SK-N-SH (cell line): ENCODE measurements at regions not wholly inside any gene's neighbourhood (a gene's known extent, or its start where the extent isn't known, plus 50 kb on each side); places are given as distances from the start of the nearest gene placed in this dataset.

ENCODE experiments used
- CTCF ChIA-PET: fragments of 300-600, 350-600 bp; formaldehyde crosslinking; extraction: SDS; loops from one replicate; lab custom pipeline; 2021; lab: Yijun Ruan, JAX
- POLR2A ChIA-PET: fragments of 350-600 bp; sonication (Branson Sonifier 250); formaldehyde crosslinking; extraction: SDS; loops from one replicate; lab custom pipeline; 2020; ENCODE audit warnings: antibody characterized with exemption, inconsistent platforms; lab: Yijun Ruan, JAX
- DNase-seq: peaks from one replicate; pipeline ENCODE4 v3.0.0; 2012
- H2AFZ ChIP-seq: fragments of 200-600 bp; sonication (generic); 2 replicates; pipeline ENCODE4 v1.8.1; 2016; ENCODE audit warnings: antibody characterized with exemption, mild to moderate bottlenecking, low read depth
- H3F3A ChIP-seq: fragments of 200-600 bp; sonication (generic); replicated peaks from 2 replicates; pipeline ENCODE3; 2016; ENCODE audit warnings: antibody characterized with exemption, mild to moderate bottlenecking; ENCODE audit not compliant: insufficient read depth
- H3K27ac ChIP-seq, 2 experiments: fragments of 200-500 bp in 1 of 2; fragments of 200-600 bp in 1 of 2; sonication (Bioruptor generic) in 1 of 2; sonication (generic), shearing (Covaris generic) in 1 of 2; 2 replicates each; pipeline versions ENCODE4 v1.5.1 to v1.6.1; 2014 to 2016; ENCODE audit warnings: low read depth in 2 of 2, inconsistent platforms in 1 of 2, low read length in 1 of 2, mild to moderate bottlenecking in 1 of 2, mixed read lengths in 1 of 2
- H3K27me3 ChIP-seq: fragments of 200-600 bp; sonication (generic), shearing (Covaris generic); 2 replicates; pipeline ENCODE4 v1.6.1; 2016; ENCODE audit warnings: mixed run types; ENCODE audit not compliant: insufficient read depth
- H3K36me3 ChIP-seq, 2 experiments: fragments of 200-500 bp in 1 of 2; fragments of 200-600 bp in 1 of 2; sonication (Bioruptor generic) in 1 of 2; sonication (generic) in 1 of 2; replicated peaks in 1 of 2; 2 replicates each; pipeline versions ENCODE3 to v1.5.1; 2014 to 2016; ENCODE audit warnings: low read length in 1 of 2, mild to moderate bottlenecking in 1 of 2; ENCODE audit not compliant: insufficient read depth in 2 of 2, control insufficient read depth in 1 of 2
- H3K4me1 ChIP-seq, 2 experiments: fragments of 200-500 bp in 1 of 2; fragments of 200-600 bp in 1 of 2; sonication (Bioruptor generic) in 1 of 2; sonication (generic), shearing (Covaris generic) in 1 of 2; 2 replicates each; pipeline versions ENCODE4 v1.5.1 to v1.6.1; 2014 to 2016; ENCODE audit warnings: low read depth in 1 of 2, low read length in 1 of 2, mixed run types in 1 of 2; ENCODE audit not compliant: insufficient read depth in 2 of 2, control insufficient read depth in 1 of 2
- H3K4me2 ChIP-seq: fragments of 200-600 bp; sonication (generic), shearing (Covaris generic); 2 replicates; pipeline ENCODE4 v1.6.1; 2017; ENCODE audit warnings: mixed run types
- H3K4me3 ChIP-seq, 2 experiments: fragments of 200-500 bp in 1 of 2; fragments of 200-600 bp in 1 of 2; sonication (Bioruptor generic) in 1 of 2; sonication (generic), shearing (Covaris generic) in 1 of 2; 2 replicates each; pipeline versions ENCODE4 v1.5.1 to v1.8.1; 2014 to 2016; ENCODE audit warnings: low read depth in 2 of 2, inconsistent platforms in 1 of 2, low read length in 1 of 2, mild to moderate bottlenecking in 1 of 2, mixed read lengths in 1 of 2, moderate library complexity in 1 of 2
- H3K79me2 ChIP-seq: fragments of 200-600 bp; sonication (generic); 2 replicates; pipeline ENCODE4 v1.8.1; 2017; ENCODE audit warnings: mild to moderate bottlenecking; ENCODE audit not compliant: insufficient read depth
- H3K9ac ChIP-seq: fragments of 200-600 bp; sonication (generic); 2 replicates; pipeline ENCODE4 v1.6.1; 2017; ENCODE audit warnings: mixed run types
- H3K9me2 ChIP-seq: fragments of 200-600 bp; sonication (generic); 2 replicates; pipeline ENCODE4 v1.6.1; 2017; ENCODE audit warnings: mixed run types
- H3K9me3 ChIP-seq: fragments of 200-600 bp; sonication (generic); 2 replicates; pipeline ENCODE4 v1.6.1; 2017; ENCODE audit warnings: mixed run types, mild to moderate bottlenecking, moderate library complexity
- H4K20me1 ChIP-seq: fragments of 200-600 bp; sonication (generic); 2 replicates; pipeline ENCODE4 v1.6.1; 2017; ENCODE audit warnings: mild to moderate bottlenecking, mixed run types; ENCODE audit not compliant: insufficient read depth
- CHD2 ChIP-seq: fragments of 150-350 bp; IDR thresholded peaks from 2 replicates; pipeline ENCODE4 v1.6.1; 2018; ENCODE audit warnings: low read length; ENCODE audit not compliant: partially characterized antibody
- CTCF ChIP-seq: fragments of 200-600 bp; sonication (generic); IDR thresholded peaks from 2 replicates; pipeline ENCODE4 v1.6.1; 2017; ENCODE audit warnings: antibody characterized with exemption, mild to moderate bottlenecking, moderate library complexity
- ELF1 ChIP-seq: IDR thresholded peaks from 2 replicates; pipeline ENCODE4 v1.4.0; 2012
- FOSL2 ChIP-seq: IDR thresholded peaks from 2 replicates; pipeline ENCODE4 v1.4.0; 2012; ENCODE audit warnings: low read depth, mild to moderate bottlenecking, moderate library complexity, borderline replicate concordance
- FOXM1 ChIP-seq: IDR thresholded peaks from 2 replicates; pipeline ENCODE4 v1.4.0; 2012; ENCODE audit warnings: low read depth, mild to moderate bottlenecking
- GATA2 ChIP-seq: sonication (generic); formaldehyde crosslinking; IDR thresholded peaks from 2 replicates; pipeline ENCODE4 v1.5.0; 2020; ENCODE audit warnings: mild to moderate bottlenecking, missing genetic modification reagents
- IRF3 ChIP-seq: fragments of 150-350 bp; IDR thresholded peaks from 2 replicates; pipeline ENCODE4 v1.6.1; 2016; ENCODE audit warnings: mild to moderate bottlenecking, low read depth, low read length
- JUND ChIP-seq: IDR thresholded peaks from 2 replicates; pipeline ENCODE4 v1.4.0; 2012
- MEF2A ChIP-seq: IDR thresholded peaks from 2 replicates; pipeline ENCODE4 v1.4.0; 2012; ENCODE audit warnings: low read depth, borderline replicate concordance
- NRF1 ChIP-seq: IDR thresholded peaks from 2 replicates; pipeline ENCODE4 v1.6.1; 2012; ENCODE audit warnings: low read depth, mild to moderate bottlenecking, low read length
- POLR2AphosphoS5 ChIP-seq: IDR thresholded peaks from 2 replicates; pipeline ENCODE4 v1.6.1; 2012; ENCODE audit warnings: low read depth, low read length
- RAD21 ChIP-seq: IDR thresholded peaks from 2 replicates; pipeline ENCODE4 v1.6.1; 2012; ENCODE audit warnings: mild to moderate bottlenecking, low read length
- RCOR1 ChIP-seq: fragments of 150-350 bp; IDR thresholded peaks from 2 replicates; pipeline ENCODE4 v1.6.1; 2017; ENCODE audit warnings: antibody characterized with exemption, low read length
- REST ChIP-seq: IDR thresholded peaks from 2 replicates; pipeline ENCODE4 v1.6.1; 2012; ENCODE audit warnings: mild to moderate bottlenecking, low read depth, low read length, moderate library complexity
- RFX5 ChIP-seq: IDR thresholded peaks from 2 replicates; pipeline ENCODE4 v1.6.1; 2012; ENCODE audit warnings: mild to moderate bottlenecking, improper control_type of control experiment, low read length
- SIN3A ChIP-seq: IDR thresholded peaks from 2 replicates; pipeline ENCODE4 v1.6.1; 2012; ENCODE audit warnings: low read depth, mild to moderate bottlenecking, low read length, moderate library complexity, borderline replicate concordance
- TCF12 ChIP-seq: IDR thresholded peaks from 2 replicates; pipeline ENCODE4 v1.4.0; 2012
- USF1 ChIP-seq: IDR thresholded peaks from 2 replicates; pipeline ENCODE4 v1.4.0; 2012; ENCODE audit warnings: low read depth, borderline replicate concordance
- USF2 ChIP-seq: fragments of 150-350 bp; IDR thresholded peaks from 2 replicates; pipeline ENCODE4 v1.6.1; 2017; ENCODE audit warnings: antibody characterized with exemption, low read length, low read depth, borderline replicate concordance
- YY1 ChIP-seq: IDR thresholded peaks from 2 replicates; pipeline ENCODE4 v1.4.0; 2012; ENCODE audit warnings: low read depth, mild to moderate bottlenecking

GRCh38 chr13:86992251-86992650 is 678.9 kb upstream of the SLITRK5 start:
- Histone ChIP-seq H3K27ac (no peak overlapping the region), H3K4me2 (no peak overlapping the region), H4K20me1 (no peaks in the 10 kb centered on the region), H3K9ac (no peak overlapping the region), H3K36me3 (no peaks in the 10 kb centered on the region), H3K79me2 (no peaks in the 10 kb centered on the region), H3K4me3 (no peak overlapping the region), H3K9me2 (no peaks in the 10 kb centered on the region), H3K27me3 (no peaks in the 10 kb centered on the region), H3F3A (no peaks in the 10 kb centered on the region), H3K9me3 (no peaks in the 10 kb centered on the region), H3K4me1 (no peaks in the 10 kb centered on the region), H2AFZ (no peak overlapping the region)
- CTCF ChIA-PET: no interaction called here
- POLR2A ChIA-PET: no interaction called here
- DNase-seq: no peak
- no peak for TF ChIP-seq TCF12
- no peak for TF ChIP-seq FOSL2
- TF ChIP-seq USF2: no peak
- no peak for TF ChIP-seq RCOR1
- no peak for TF ChIP-seq SIN3A
- TF ChIP-seq REST: no peak
- no peak for TF ChIP-seq RAD21
- no peak for TF ChIP-seq CTCF
- TF ChIP-seq POLR2AphosphoS5: no peak
- TF ChIP-seq FOXM1: no peak
- TF ChIP-seq ELF1: no peak
- no peak for TF ChIP-seq JUND
- TF ChIP-seq IRF3: no peak
- no peak for TF ChIP-seq NRF1
- no peak for TF ChIP-seq YY1
- no peak for TF ChIP-seq RFX5
- TF ChIP-seq USF1: no peak
- TF ChIP-seq GATA2 (CRISPR knock-in tag): no peak
- TF ChIP-seq CHD2: no peak
- no peak for TF ChIP-seq MEF2A
